WTC11 (cell line): ENCODE measurements at regions not wholly inside any gene's neighbourhood (a gene's known extent, or its start where the extent isn't known, plus 50 kb on each side); places are given as distances from the start of the nearest gene placed in this dataset.
A peak's percentile ranks its signal among the peaks of the same experiment; 100 is the strongest.

ENCODE experiments used
- ATAC-seq: fragments of 200-7000 bp; cut with Tn5 transposase; 2 replicates; pipeline ENCODE4 v1.10.0; 2021; ENCODE audit warnings: mild to moderate bottlenecking, moderate library complexity
- CTCF ChIA-PET: fragments of 300-600 bp; sonication (Branson Sonifier 250); formaldehyde crosslinking; loops from one replicate; lab custom pipeline; 2021; ENCODE audit warnings: antibody characterized with exemption; lab: Charles Lee
- POLR2A ChIA-PET: fragments of 350-600 bp; sonication (Branson Sonifier 250); formaldehyde crosslinking; loops from one replicate; lab custom pipeline; 2021; ENCODE audit warnings: antibody characterized with exemption; lab: Charles Lee
- DNase-seq: peaks from one replicate; pipeline ENCODE4 v3.0.0; 2021; ENCODE audit warnings: low spot score
- H3K27ac Mint-ChIP-seq: 2 replicates; pipeline ENCODE4 v1.8.0; 2021; ENCODE audit warnings: mixed read lengths
- H3K27me3 Mint-ChIP-seq: 2 replicates; pipeline ENCODE4 v1.8.0; 2021; ENCODE audit warnings: low read depth, mild to moderate bottlenecking, moderate library complexity, mixed read lengths
- H3K36me3 Mint-ChIP-seq: 2 replicates; pipeline ENCODE4 v1.8.0; 2021; ENCODE audit warnings: mixed read lengths
- H3K4me1 Mint-ChIP-seq: 2 replicates; pipeline ENCODE4 v1.8.0; 2022; ENCODE audit warnings: mixed read lengths
- H3K4me3 Mint-ChIP-seq: 2 replicates; pipeline ENCODE4 v1.8.0; 2021; ENCODE audit warnings: mild to moderate bottlenecking, moderate library complexity, mixed read lengths
- H3K9me3 Mint-ChIP-seq: 2 replicates; pipeline ENCODE4 v1.8.0; 2021; ENCODE audit warnings: mixed read lengths
- CTCF ChIP-seq: fragments of 200-600 bp; IDR thresholded peaks from 2 replicates; pipeline ENCODE4 v1.8.0; 2022; ENCODE audit warnings: antibody characterized with exemption
- HMGA2 ChIP-seq: fragments of 250-450 bp; sonication (Bioruptor Pico); IDR thresholded peaks from 2 replicates; pipeline ENCODE4 v1.4.0; 2021; ENCODE audit warnings: mild to moderate bottlenecking, moderate library complexity
- NR1H2 ChIP-seq: sonication (generic); formaldehyde crosslinking; IDR thresholded peaks from 2 replicates; pipeline ENCODE4 v1.9.0; 2021; ENCODE audit warnings: mild to moderate bottlenecking, moderate library complexity, missing genetic modification reagents
- OVOL2 ChIP-seq: fragments of 250-450 bp; sonication (Bioruptor Pico); IDR thresholded peaks from 2 replicates; pipeline ENCODE4 v1.9.0; 2021; ENCODE audit warnings: mild to moderate bottlenecking, borderline replicate concordance
- TF ChIP-seq, protein P1 (sequence below): fragments of 250-450 bp; sonication (Bioruptor Pico); IDR thresholded peaks from 2 replicates; pipeline ENCODE4 v2.1.2; 2022; ENCODE audit warnings: mild to moderate bottlenecking, moderate library complexity
- TF ChIP-seq, protein P2 (sequence below): sonication (generic); formaldehyde crosslinking; IDR thresholded peaks from 2 replicates; pipeline ENCODE4 v1.8.1; 2023; ENCODE audit warnings: mild to moderate bottlenecking, moderate library complexity, missing genetic modification reagents
- TF ChIP-seq, protein P3 (sequence below): sonication (generic); formaldehyde crosslinking; IDR thresholded peaks from 2 replicates; pipeline ENCODE4 v1.8.0; 2022; ENCODE audit warnings: missing genetic modification reagents
- TF ChIP-seq, protein P4 (sequence below): sonication (generic); formaldehyde crosslinking; IDR thresholded peaks from 2 replicates; pipeline ENCODE4 v1.8.1; 2022; ENCODE audit warnings: low read depth, mild to moderate bottlenecking, moderate library complexity, missing genetic modification reagents, borderline replicate concordance
- TF ChIP-seq, protein P5 (sequence below): sonication (generic); formaldehyde crosslinking; IDR thresholded peaks from 2 replicates; pipeline ENCODE4 v1.8.1; 2022; ENCODE audit warnings: low read depth, missing genetic modification reagents, borderline replicate concordance

GRCh38 chr2:48138898-48139297 lies 175.6 kb upstream of the FOXN2 start:
- no peaks in the 10 kb centered on the region for H3K4me1 Mint-ChIP-seq
- TF ChIP-seq, protein P1, sequence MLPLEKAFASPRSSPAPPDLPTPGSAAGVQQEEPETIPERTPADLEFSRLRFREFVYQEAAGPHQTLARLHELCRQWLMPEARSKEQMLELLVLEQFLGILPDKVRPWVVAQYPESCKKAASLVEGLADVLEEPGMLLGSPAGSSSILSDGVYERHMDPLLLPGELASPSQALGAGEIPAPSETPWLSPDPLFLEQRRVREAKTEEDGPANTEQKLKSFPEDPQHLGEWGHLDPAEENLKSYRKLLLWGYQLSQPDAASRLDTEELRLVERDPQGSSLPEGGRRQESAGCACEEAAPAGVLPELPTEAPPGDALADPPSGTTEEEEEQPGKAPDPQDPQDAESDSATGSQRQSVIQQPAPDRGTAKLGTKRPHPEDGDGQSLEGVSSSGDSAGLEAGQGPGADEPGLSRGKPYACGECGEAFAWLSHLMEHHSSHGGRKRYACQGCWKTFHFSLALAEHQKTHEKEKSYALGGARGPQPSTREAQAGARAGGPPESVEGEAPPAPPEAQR (CRISPR knock-in tag): no peak
- no peak for TF ChIP-seq NR1H2
- TF ChIP-seq, protein P2, sequence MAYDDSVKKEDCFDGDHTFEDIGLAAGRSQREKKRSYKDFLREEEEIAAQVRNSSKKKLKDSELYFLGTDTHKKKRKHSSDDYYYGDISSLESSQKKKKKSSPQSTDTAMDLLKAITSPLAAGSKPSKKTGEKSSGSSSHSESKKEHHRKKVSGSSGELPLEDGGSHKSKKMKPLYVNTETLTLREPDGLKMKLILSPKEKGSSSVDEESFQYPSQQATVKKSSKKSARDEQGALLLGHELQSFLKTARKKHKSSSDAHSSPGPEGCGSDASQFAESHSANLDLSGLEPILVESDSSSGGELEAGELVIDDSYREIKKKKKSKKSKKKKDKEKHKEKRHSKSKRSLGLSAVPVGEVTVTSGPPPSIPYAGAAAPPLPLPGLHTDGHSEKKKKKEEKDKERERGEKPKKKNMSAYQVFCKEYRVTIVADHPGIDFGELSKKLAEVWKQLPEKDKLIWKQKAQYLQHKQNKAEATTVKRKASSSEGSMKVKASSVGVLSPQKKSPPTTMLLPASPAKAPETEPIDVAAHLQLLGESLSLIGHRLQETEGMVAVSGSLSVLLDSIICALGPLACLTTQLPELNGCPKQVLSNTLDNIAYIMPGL (CRISPR knock-in tag): no peak
- DNase-seq (no peak), ATAC-seq (no peak)
- H3K27ac Mint-ChIP-seq: no peak overlapping the region
- ChIA-PET POLR2A (no interaction called here), CTCF (interaction anchor here (0.8 kb wide), 1 partner anchor 15 kb away, joined by 3 read pairs; no protein-coding TSS in a partner anchor)
- no peaks in the 10 kb centered on the region for H3K36me3 Mint-ChIP-seq
- peaks cover 5% of the 10 kb centered on the region; the same call in 1 of the 2 replicates for H3K9me3 Mint-ChIP-seq
- H3K27me3 Mint-ChIP-seq: no peaks in the 10 kb centered on the region
- no peak overlapping the region for H3K4me3 Mint-ChIP-seq

- TF ChIP-seq CTCF (no peak), HMGA2 (CRISPR knock-in tag) (peak; percentile 96)
- TF ChIP-seq, protein P3, sequence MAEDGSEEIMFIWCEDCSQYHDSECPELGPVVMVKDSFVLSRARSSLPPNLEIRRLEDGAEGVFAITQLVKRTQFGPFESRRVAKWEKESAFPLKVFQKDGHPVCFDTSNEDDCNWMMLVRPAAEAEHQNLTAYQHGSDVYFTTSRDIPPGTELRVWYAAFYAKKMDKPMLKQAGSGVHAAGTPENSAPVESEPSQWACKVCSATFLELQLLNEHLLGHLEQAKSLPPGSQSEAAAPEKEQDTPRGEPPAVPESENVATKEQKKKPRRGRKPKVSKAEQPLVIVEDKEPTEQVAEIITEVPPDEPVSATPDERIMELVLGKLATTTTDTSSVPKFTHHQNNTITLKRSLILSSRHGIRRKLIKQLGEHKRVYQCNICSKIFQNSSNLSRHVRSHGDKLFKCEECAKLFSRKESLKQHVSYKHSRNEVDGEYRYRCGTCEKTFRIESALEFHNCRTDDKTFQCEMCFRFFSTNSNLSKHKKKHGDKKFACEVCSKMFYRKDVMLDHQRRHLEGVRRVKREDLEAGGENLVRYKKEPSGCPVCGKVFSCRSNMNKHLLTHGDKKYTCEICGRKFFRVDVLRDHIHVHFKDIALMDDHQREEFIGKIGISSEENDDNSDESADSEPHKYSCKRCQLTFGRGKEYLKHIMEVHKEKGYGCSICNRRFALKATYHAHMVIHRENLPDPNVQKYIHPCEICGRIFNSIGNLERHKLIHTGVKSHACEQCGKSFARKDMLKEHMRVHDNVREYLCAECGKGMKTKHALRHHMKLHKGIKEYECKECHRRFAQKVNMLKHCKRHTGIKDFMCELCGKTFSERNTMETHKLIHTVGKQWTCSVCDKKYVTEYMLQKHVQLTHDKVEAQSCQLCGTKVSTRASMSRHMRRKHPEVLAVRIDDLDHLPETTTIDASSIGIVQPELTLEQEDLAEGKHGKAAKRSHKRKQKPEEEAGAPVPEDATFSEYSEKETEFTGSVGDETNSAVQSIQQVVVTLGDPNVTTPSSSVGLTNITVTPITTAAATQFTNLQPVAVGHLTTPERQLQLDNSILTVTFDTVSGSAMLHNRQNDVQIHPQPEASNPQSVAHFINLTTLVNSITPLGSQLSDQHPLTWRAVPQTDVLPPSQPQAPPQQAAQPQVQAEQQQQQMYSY (CRISPR knock-in tag): no peak
- TF ChIP-seq, protein P4, sequence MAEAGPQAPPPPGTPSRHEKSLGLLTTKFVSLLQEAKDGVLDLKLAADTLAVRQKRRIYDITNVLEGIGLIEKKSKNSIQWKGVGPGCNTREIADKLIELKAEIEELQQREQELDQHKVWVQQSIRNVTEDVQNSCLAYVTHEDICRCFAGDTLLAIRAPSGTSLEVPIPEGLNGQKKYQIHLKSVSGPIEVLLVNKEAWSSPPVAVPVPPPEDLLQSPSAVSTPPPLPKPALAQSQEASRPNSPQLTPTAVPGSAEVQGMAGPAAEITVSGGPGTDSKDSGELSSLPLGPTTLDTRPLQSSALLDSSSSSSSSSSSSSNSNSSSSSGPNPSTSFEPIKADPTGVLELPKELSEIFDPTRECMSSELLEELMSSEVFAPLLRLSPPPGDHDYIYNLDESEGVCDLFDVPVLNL (CRISPR knock-in tag): no peak
- TF ChIP-seq, protein P5, sequence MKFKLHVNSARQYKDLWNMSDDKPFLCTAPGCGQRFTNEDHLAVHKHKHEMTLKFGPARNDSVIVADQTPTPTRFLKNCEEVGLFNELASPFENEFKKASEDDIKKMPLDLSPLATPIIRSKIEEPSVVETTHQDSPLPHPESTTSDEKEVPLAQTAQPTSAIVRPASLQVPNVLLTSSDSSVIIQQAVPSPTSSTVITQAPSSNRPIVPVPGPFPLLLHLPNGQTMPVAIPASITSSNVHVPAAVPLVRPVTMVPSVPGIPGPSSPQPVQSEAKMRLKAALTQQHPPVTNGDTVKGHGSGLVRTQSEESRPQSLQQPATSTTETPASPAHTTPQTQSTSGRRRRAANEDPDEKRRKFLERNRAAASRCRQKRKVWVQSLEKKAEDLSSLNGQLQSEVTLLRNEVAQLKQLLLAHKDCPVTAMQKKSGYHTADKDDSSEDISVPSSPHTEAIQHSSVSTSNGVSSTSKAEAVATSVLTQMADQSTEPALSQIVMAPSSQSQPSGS (CRISPR knock-in tag): no peak
- 0 out of 2 replicates have a peak, but pooled peaks cover 3% of the 10 kb centered on the region for H3K4me1 Mint-ChIP-seq
- no peak for ATAC-seq
- ChIA-PET POLR2A (no interaction called here), CTCF (no interaction called here)
- no peak overlapping the region for H3K4me3 Mint-ChIP-seq
- H3K9me3 Mint-ChIP-seq: peaks cover 5% of the 10 kb centered on the region; the same call in 1 of the 2 replicates
- DNase-seq: no peak
- no peaks in the 10 kb centered on the region for H3K36me3 Mint-ChIP-seq
- peaks cover 3% of the 10 kb centered on the region; the same call in 1 of the 2 replicates for H3K27me3 Mint-ChIP-seq
- no peak overlapping the region for H3K27ac Mint-ChIP-seq
Observed at GRCh38 chr2:48140586-48140985, 173.9 kb upstream of the FOXN2 start.

DNA sequence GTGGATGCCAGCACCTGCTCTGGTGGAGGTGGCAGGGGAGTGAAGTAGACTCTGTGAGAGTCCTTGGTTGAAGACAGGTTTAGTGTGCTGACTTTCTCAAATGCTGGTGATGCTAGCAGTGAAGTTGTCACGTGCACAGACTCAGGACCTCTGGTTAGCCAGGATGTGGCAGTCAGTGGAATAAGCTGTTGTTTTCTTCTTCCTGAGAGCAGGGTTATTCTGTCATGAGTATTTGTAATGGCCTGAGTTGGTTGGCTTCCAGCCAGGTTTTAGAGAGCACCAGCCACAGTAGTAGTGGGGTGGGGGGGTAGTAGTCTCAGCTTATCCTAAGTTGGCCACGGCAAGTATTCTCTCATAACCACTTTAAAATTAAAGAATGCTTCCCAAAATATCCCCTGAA lies 169.7 kb upstream of the FOXN2 start:
- CTCF ChIA-PET: no interaction called here
- Mint-ChIP-seq H3K4me3 (no peak overlapping the region), H3K4me1 (0 out of 2 replicates have a peak, but pooled peaks cover 3% of the 10 kb centered on the region), H3K36me3 (no peaks in the 10 kb centered on the region), H3K27me3 (peaks cover 3% of the 10 kb centered on the region; the same call in 1 of the 2 replicates), H3K9me3 (peaks cover 5% of the 10 kb centered on the region; the same call in 1 of the 2 replicates), H3K27ac (no peak overlapping the region)
- ATAC-seq (no peak), DNase-seq (no peak)
- TF ChIP-seq CTCF (no peak), OVOL2 (CRISPR knock-in tag) (no peak)
- POLR2A ChIA-PET: no interaction called here
